ENCODE measurements at regions not wholly inside any gene's neighbourhood (a gene's known extent, or its start where the extent isn't known, plus 50 kb on each side); places are given as distances from the start of the nearest gene placed in this dataset.

GRCh38 chr3:11089931-11090330, 64.4 kb upstream of the HRH1 start:
- TF ChIP-seq, protein P1, sequence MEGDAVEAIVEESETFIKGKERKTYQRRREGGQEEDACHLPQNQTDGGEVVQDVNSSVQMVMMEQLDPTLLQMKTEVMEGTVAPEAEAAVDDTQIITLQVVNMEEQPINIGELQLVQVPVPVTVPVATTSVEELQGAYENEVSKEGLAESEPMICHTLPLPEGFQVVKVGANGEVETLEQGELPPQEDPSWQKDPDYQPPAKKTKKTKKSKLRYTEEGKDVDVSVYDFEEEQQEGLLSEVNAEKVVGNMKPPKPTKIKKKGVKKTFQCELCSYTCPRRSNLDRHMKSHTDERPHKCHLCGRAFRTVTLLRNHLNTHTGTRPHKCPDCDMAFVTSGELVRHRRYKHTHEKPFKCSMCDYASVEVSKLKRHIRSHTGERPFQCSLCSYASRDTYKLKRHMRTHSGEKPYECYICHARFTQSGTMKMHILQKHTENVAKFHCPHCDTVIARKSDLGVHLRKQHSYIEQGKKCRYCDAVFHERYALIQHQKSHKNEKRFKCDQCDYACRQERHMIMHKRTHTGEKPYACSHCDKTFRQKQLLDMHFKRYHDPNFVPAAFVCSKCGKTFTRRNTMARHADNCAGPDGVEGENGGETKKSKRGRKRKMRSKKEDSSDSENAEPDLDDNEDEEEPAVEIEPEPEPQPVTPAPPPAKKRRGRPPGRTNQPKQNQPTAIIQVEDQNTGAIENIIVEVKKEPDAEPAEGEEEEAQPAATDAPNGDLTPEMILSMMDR (IDR thresholded peaks at IDR 0.05), result no peak
- TF ChIP-seq EP300 (IDR thresholded peaks at IDR 0.05) (no peak), POLR2A (IDR thresholded peaks at IDR 0.05) (no peak)
